GM12878 (cell line): ENCODE measurements at regions not wholly inside any gene's neighbourhood (a gene's known extent, or its start where the extent isn't known, plus 50 kb on each side); places are given as distances from the start of the nearest gene placed in this dataset.
"Not testable (repeated sequence)": the region's sequence is repeated elsewhere in the genome, so short reads cannot be mapped to it uniquely, and the experiment has no call there.

Experiments used
- ATAC-seq: fragments of 200-7000 bp; cut with Tn5 transposase; 3 replicates; pipeline ENCODE4 v1.9.1; 2020; ENCODE audit warnings: mild to moderate bottlenecking, moderate library complexity
- BruUV-seq: library from RNA; stranded (reverse); fragments of 400-500 nt; replicated peaks from 2 replicates; lab custom pipeline; 2021; lab: Mats Ljungman, UMichigan
- CTCF ChIA-PET: fragments of 300-600 bp; sonication (Branson Sonifier 250); formaldehyde crosslinking; extraction: SDS; loops from one replicate; lab custom pipeline; 2021; ENCODE audit warnings: inconsistent platforms; lab: Yijun Ruan, JAX
- POLR2A ChIA-PET: fragments of 350-600 bp; formaldehyde crosslinking; extraction: SDS; loops from one replicate; lab custom pipeline; 2021; ENCODE audit warnings: inconsistent platforms; lab: Charles Lee
- RAD21 ChIA-PET: fragments of 300-600 bp; sonication (Branson Sonifier 250); formaldehyde crosslinking; loops from one replicate; lab custom pipeline; 2023; ENCODE audit warnings: antibody characterized with exemption; ENCODE audit not compliant: unreplicated experiment; lab: Charles Lee
- SMC1A ChIA-PET: fragments of 300-600 bp; sonication (Branson Sonifier 250); formaldehyde crosslinking; loops from one replicate; lab custom pipeline; 2023; ENCODE audit not compliant: unreplicated experiment, uncharacterized antibody; lab: Charles Lee
- DNase-seq: peaks from one replicate; pipeline ENCODE4 v3.0.0-alpha.2; 2011; ENCODE audit warnings: low read depth, low spot score
- FAIRE-seq: peaks from 3 replicates; lab custom pipeline; 2011; peaks lifted over from hg19 to GRCh38; lab: Jason Lieb, UNC
- H2AFZ ChIP-seq: 2 replicates; pipeline ENCODE4 v1.6.0; 2011; ENCODE audit warnings: low read depth, low read length, control low read depth; ENCODE audit not compliant: control insufficient read depth
- H3K27ac ChIP-seq: 2 replicates; pipeline ENCODE4 v1.5.1; 2011; ENCODE audit warnings: control low read depth; ENCODE audit not compliant: control insufficient read depth, insufficient read depth
- H3K27me3 ChIP-seq, 2 experiments: replicated peaks in 1 of 2; 2 replicates each; pipeline versions ENCODE4 v1.6.0 to v1.6.1; 2011; ENCODE audit warnings: low read length in 1 of 2; ENCODE audit not compliant: control insufficient read depth in 2 of 2, insufficient read depth in 2 of 2
- H3K36me3 ChIP-seq, 2 experiments: 2 replicates each; pipeline ENCODE4 v1.5.1; 2011; ENCODE audit warnings: low read length in 1 of 2; ENCODE audit not compliant: control insufficient read depth in 2 of 2, insufficient read depth in 2 of 2
- H3K4me1 ChIP-seq: 2 replicates; pipeline ENCODE4 v1.6.1; 2011; ENCODE audit warnings: mild to moderate bottlenecking, low read length, moderate library complexity, mixed read lengths; ENCODE audit not compliant: control insufficient read depth, insufficient read depth
- H3K4me2 ChIP-seq: 2 replicates; pipeline ENCODE4 v1.6.0; 2011; ENCODE audit warnings: control low read depth; ENCODE audit not compliant: control insufficient read depth, insufficient read depth
- H3K4me3 ChIP-seq: fragments of 200-600 bp; sonication (generic); 2 replicates; pipeline ENCODE4 v1.5.1; 2016
- H3K79me2 ChIP-seq: 2 replicates; pipeline ENCODE4 v1.6.0; 2011; ENCODE audit warnings: low read length; ENCODE audit not compliant: control insufficient read depth, insufficient read depth
- H3K9ac ChIP-seq: 2 replicates; pipeline ENCODE4 v1.8.0; 2011; ENCODE audit warnings: low read length, control low read depth, mixed read lengths; ENCODE audit not compliant: control insufficient read depth, insufficient read depth
- H3K9me3 ChIP-seq: replicated peaks from 3 replicates; pipeline ENCODE4 v1.5.1; 2011; ENCODE audit warnings: mild to moderate bottlenecking, low read length; ENCODE audit not compliant: control insufficient read depth, insufficient read depth
- H4K20me1 ChIP-seq: 2 replicates; pipeline ENCODE4 v1.6.0; 2011; ENCODE audit not compliant: control insufficient read depth, insufficient read depth
- CBFB ChIP-seq: IDR thresholded peaks from 2 replicates; pipeline ENCODE4 v1.6.1; 2016; ENCODE audit warnings: antibody characterized with exemption, low read depth
- CBX3 ChIP-seq: fragments of 200-600 bp; sonication (generic); IDR thresholded peaks from 2 replicates; pipeline ENCODE4 v1.6.1; 2016; ENCODE audit warnings: low read depth, borderline replicate concordance
- CHD1 ChIP-seq: IDR thresholded peaks from 2 replicates; pipeline ENCODE4 v1.6.1; 2012; ENCODE audit warnings: low read depth, low read length, improper control_type of control experiment
- CREB1 ChIP-seq: IDR thresholded peaks from 2 replicates; pipeline ENCODE4 v1.6.1; 2012; ENCODE audit warnings: low read depth, mild to moderate bottlenecking, inconsistent platforms
- FOXK2 ChIP-seq: fragments of 450-650 bp; IDR thresholded peaks from 2 replicates; pipeline ENCODE4 v1.6.1; 2017; ENCODE audit warnings: mild to moderate bottlenecking, moderate library complexity
- KAT2A ChIP-seq: conservative IDR thresholded peaks from 2 replicates; pipeline ENCODE4 v1.6.1; 2011; ENCODE audit warnings: low read depth, low read length; ENCODE audit not compliant: control insufficient read depth
- MAX ChIP-seq: IDR thresholded peaks from 2 replicates; pipeline ENCODE4 v1.6.1; 2012; ENCODE audit warnings: low read depth, low read length, improper control_type of control experiment
- NFYA ChIP-seq: IDR thresholded peaks from 2 replicates; pipeline ENCODE4 v1.6.1; 2011; ENCODE audit warnings: low read depth, mild to moderate bottlenecking, low read length, improper control_type of control experiment, borderline replicate concordance
- RB1 ChIP-seq: fragments of 450-650 bp; formaldehyde crosslinking; IDR thresholded peaks from 2 replicates; pipeline ENCODE4 v1.6.1; 2017; ENCODE audit warnings: mild to moderate bottlenecking, borderline replicate concordance
- RELA ChIP-seq: fragments of 450-650 bp; IDR thresholded peaks from 2 replicates; pipeline ENCODE4 v1.8.0; 2014; ENCODE audit warnings: borderline replicate concordance; ENCODE audit not compliant: partially characterized antibody
- RFX5 ChIP-seq: IDR thresholded peaks from 2 replicates; pipeline ENCODE4 v1.6.1; 2011; ENCODE audit warnings: low read depth, low read length, improper control_type of control experiment
- SIX5 ChIP-seq: IDR thresholded peaks from 2 replicates; pipeline ENCODE4 v1.6.1; 2011; ENCODE audit warnings: mild to moderate bottlenecking, low read depth, low read length, moderate library complexity; ENCODE audit not compliant: severe bottlenecking
- SREBF1 ChIP-seq: IDR thresholded peaks from 2 replicates; pipeline ENCODE4 v1.6.1; 2012; ENCODE audit warnings: mild to moderate bottlenecking, low read length
- TBL1XR1 ChIP-seq: IDR thresholded peaks from 2 replicates; pipeline ENCODE4 v1.6.1; 2012; ENCODE audit warnings: low read depth, low read length, improper control_type of control experiment
- TCF7 ChIP-seq: IDR thresholded peaks from 2 replicates; pipeline ENCODE4 v1.6.1; 2014; ENCODE audit warnings: antibody characterized with exemption, borderline replicate concordance
- WRNIP1 ChIP-seq: IDR thresholded peaks from 2 replicates; pipeline ENCODE4 v1.6.1; 2011; ENCODE audit warnings: low read depth, low read length, improper control_type of control experiment, borderline replicate concordance
- ZNF217 ChIP-seq: fragments of 450-650 bp; IDR thresholded peaks from 2 replicates; pipeline ENCODE4 v1.6.1; 2017; ENCODE audit warnings: antibody characterized with exemption, mild to moderate bottlenecking
- WGBS: methylation state at CpG from one replicate; pipeline ENCODE4 v1.1.6; 2016; ENCODE audit warnings: low lambda C conversion rate; ENCODE audit not compliant: insufficient replicate concordance, insufficient coverage; ENCODE audit errors: missing lambda C conversion rate; 5-methylcytosine and 5-hydroxymethylcytosine counted together
- in situ Hi-C: fragments of 300-500 bp; cut with MboI; formaldehyde crosslinking; loops from 9 replicates; pipeline ENCODE4 v1.14.3; 2018; ENCODE audit warnings: mixed read lengths
- intact Hi-C: fragments of 100-400 bp; cut with micrococcal nuclease; formaldehyde crosslinking; loops from one replicate; pipeline ENCODE4 v1.14.2; 2022; ENCODE audit not compliant: unreplicated experiment
- TF ChIP-seq, protein P1 (sequence below): fragments of 150-350 bp; IDR thresholded peaks from 2 replicates; pipeline ENCODE4 v1.6.1; 2014; ENCODE audit warnings: mild to moderate bottlenecking, low read depth, low read length

DNA sequence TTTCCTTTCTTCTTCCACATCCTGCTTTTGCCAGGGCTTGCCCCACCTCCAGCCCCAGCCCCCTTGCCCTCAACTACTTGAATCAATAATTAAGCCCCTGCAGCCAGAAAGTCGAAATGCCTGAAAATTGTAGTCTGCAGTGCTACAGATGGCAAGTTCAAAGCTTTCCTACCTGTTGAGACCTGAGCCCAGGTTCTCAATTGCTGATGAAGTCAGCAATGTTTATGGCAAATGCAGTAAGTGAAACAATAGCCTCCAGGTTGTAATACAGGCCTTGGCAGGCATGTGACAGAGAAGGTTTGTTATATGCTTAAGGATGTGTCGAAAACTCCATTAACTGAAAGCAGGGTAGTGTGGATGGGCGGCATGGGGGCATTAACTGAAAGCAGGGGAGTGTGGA, 181.1 kb upstream of the SESN3 start:
- Histone ChIP-seq H3K9me3 (no peaks in the 10 kb centered on the region), H3K4me3 (no peak overlapping the region), H3K27ac (no peak overlapping the region), H3K4me2 (no peak overlapping the region), H3K4me1 (no peaks in the 10 kb centered on the region), H2AFZ (no peak overlapping the region), H4K20me1 (no peaks in the 10 kb centered on the region), H3K9ac (no peak overlapping the region), H3K79me2 (no peaks in the 10 kb centered on the region), H3K27me3 (no peaks in the 10 kb centered on the region; a peak in 1 of 4 replicates), H3K36me3 (no peaks in the 10 kb centered on the region)
- ChIA-PET SMC1A (no interaction called here), POLR2A (no interaction called here), RAD21 (no interaction called here), CTCF (no interaction called here)
- TF ChIP-seq SIX5 = no peak
- TF ChIP-seq TCF7 = no peak
- TF ChIP-seq RELA = no peak
- no peak for TF ChIP-seq CHD1
- no peak for TF ChIP-seq NFYA
- TF ChIP-seq ZNF217 = no peak
- no peak for TF ChIP-seq FOXK2
- no peak for TF ChIP-seq RB1
- TF ChIP-seq SREBF1 = no peak
- TF ChIP-seq CBFB = no peak
- TF ChIP-seq, protein P1, sequence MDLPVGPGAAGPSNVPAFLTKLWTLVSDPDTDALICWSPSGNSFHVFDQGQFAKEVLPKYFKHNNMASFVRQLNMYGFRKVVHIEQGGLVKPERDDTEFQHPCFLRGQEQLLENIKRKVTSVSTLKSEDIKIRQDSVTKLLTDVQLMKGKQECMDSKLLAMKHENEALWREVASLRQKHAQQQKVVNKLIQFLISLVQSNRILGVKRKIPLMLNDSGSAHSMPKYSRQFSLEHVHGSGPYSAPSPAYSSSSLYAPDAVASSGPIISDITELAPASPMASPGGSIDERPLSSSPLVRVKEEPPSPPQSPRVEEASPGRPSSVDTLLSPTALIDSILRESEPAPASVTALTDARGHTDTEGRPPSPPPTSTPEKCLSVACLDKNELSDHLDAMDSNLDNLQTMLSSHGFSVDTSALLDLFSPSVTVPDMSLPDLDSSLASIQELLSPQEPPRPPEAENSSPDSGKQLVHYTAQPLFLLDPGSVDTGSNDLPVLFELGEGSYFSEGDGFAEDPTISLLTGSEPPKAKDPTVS = no peak
- TF ChIP-seq KAT2A = no peak
- no peak for TF ChIP-seq CBX3
- TF ChIP-seq MAX = no peak
- no peak for TF ChIP-seq CREB1
- no peak for TF ChIP-seq RFX5
- no peak for TF ChIP-seq WRNIP1
- no peak for TF ChIP-seq TBL1XR1
- in situ Hi-C loops = no loop called here
- WGBS = 15% methylated on average over 3 of the region's 3 CpGs
- intact Hi-C loops = no loop called here
- no TSS peak for BruUV-seq
- FAIRE-seq = no peak
- no peak for ATAC-seq
- DNase-seq = no peak

GRCh38 chr11:95410707-95411106, 179.7 kb upstream of the SESN3 start:
- H3K79me2 ChIP-seq, H3K9me3 ChIP-seq, H3K4me1 ChIP-seq, FAIRE-seq, DNase-seq, H4K20me1 ChIP-seq, POLR2A ChIA-PET, in situ Hi-C loops, SMC1A ChIA-PET, H3K36me3 ChIP-seq, H3K9ac ChIP-seq, ATAC-seq, H3K27ac ChIP-seq, H3K27me3 ChIP-seq, BruUV-seq, H2AFZ ChIP-seq, H3K4me3 ChIP-seq, intact Hi-C loops, H3K4me2 ChIP-seq, CTCF ChIA-PET, RAD21 ChIA-PET: not testable (repeated sequence)
